HEK293 (cell line): ENCODE measurements at regions not wholly inside any gene's neighbourhood (a gene's known extent, or its start where the extent isn't known, plus 50 kb on each side); places are given as distances from the start of the nearest gene placed in this dataset.

Experiments
- CTCF ChIA-PET: fragments of 350-600 bp; formaldehyde crosslinking; extraction: SDS; loops from one replicate; lab custom pipeline; 2021; ENCODE audit warnings: antibody characterized with exemption; lab: Yijun Ruan, JAX
- POLR2A ChIA-PET: fragments of 300-600 bp; formaldehyde crosslinking; extraction: SDS; loops from one replicate; lab custom pipeline; 2020; ENCODE audit warnings: antibody characterized with exemption, inconsistent platforms; lab: Yijun Ruan, JAX
- H3K27ac ChIP-seq: fragments of 200-500 bp; sonication (Bioruptor generic); 2 replicates; pipeline ENCODE4 v1.5.1; 2014; ENCODE audit warnings: low read depth, low read length, control low read depth, inconsistent platforms; ENCODE audit errors: extremely low read depth
- H3K36me3 ChIP-seq, 2 experiments: fragments of 200-500 bp in 1 of 2; sonication (Bioruptor generic) in 1 of 2; 1 replicate in 1 of 2; 2 replicates in 1 of 2; pipeline ENCODE4 v1.5.1; 2014 to 2017; ENCODE audit warnings: inconsistent platforms in 2 of 2, low read length in 2 of 2; ENCODE audit not compliant: control insufficient read depth in 2 of 2, insufficient read depth in 1 of 2
- H3K4me1 ChIP-seq: fragments of 200-500 bp; sonication (Bioruptor generic); 2 replicates; pipeline ENCODE4 v1.5.1; 2014; ENCODE audit warnings: mild to moderate bottlenecking, low read length, inconsistent platforms; ENCODE audit not compliant: control insufficient read depth, insufficient read depth
- H3K4me3 ChIP-seq: 2 replicates; pipeline ENCODE4 v1.5.1; 2011; ENCODE audit warnings: low read depth, mild to moderate bottlenecking, control low read depth, low read length, moderate library complexity
- H3K9me3 ChIP-seq: fragments of 200-500 bp; sonication (Bioruptor generic); 2 replicates; pipeline ENCODE4 v1.5.1; 2014; ENCODE audit warnings: low read depth, low read length, inconsistent platforms; ENCODE audit not compliant: control insufficient read depth, insufficient read depth
- FEZF1 ChIP-seq: fragments of 450-650 bp; formaldehyde crosslinking; IDR thresholded peaks from 2 replicates; pipeline ENCODE4 v1.5.1; 2016; ENCODE audit warnings: missing biosample characterization, missing genetic modification characterization
- GFI1B ChIP-seq: fragments of 450-650 bp; formaldehyde crosslinking; IDR thresholded peaks from 2 replicates; pipeline ENCODE4 v1.5.1; 2016; ENCODE audit warnings: missing biosample characterization, missing genetic modification characterization
- HOXC10 ChIP-seq: sonication (generic); formaldehyde crosslinking; IDR thresholded peaks from 2 replicates; pipeline ENCODE4 v1.8.1; 2023; ENCODE audit warnings: mild to moderate bottlenecking, missing genetic modification reagents
- KLF17 ChIP-seq: fragments of 450-650 bp; formaldehyde crosslinking; IDR thresholded peaks from 2 replicates; pipeline ENCODE4 v1.5.1; 2016; ENCODE audit warnings: missing biosample characterization, missing genetic modification characterization
- PRDM10 ChIP-seq: fragments of 450-650 bp; formaldehyde crosslinking; IDR thresholded peaks from 2 replicates; pipeline ENCODE4 v1.5.1; 2016; ENCODE audit warnings: missing biosample characterization, missing genetic modification characterization
- RBAK ChIP-seq: fragments of 450-650 bp; formaldehyde crosslinking; IDR thresholded peaks from 2 replicates; pipeline ENCODE4 v1.5.1; 2016; ENCODE audit warnings: missing biosample characterization, missing genetic modification characterization
- YY1 ChIP-seq: fragments of 450-650 bp; formaldehyde crosslinking; IDR thresholded peaks from 2 replicates; pipeline ENCODE4 v1.5.1; 2018; ENCODE audit warnings: missing biosample characterization, missing genetic modification characterization
- ZBTB6 ChIP-seq: fragments of 450-650 bp; formaldehyde crosslinking; IDR thresholded peaks from 2 replicates; pipeline ENCODE4 v1.5.1; 2017; ENCODE audit warnings: missing biosample characterization, missing genetic modification characterization
- ZBTB8A ChIP-seq: fragments of 450-650 bp; formaldehyde crosslinking; IDR thresholded peaks from 2 replicates; pipeline ENCODE4 v1.5.1; 2016; ENCODE audit warnings: missing biosample characterization, missing genetic modification characterization
- ZFP41 ChIP-seq: fragments of 450-650 bp; formaldehyde crosslinking; IDR thresholded peaks from 2 replicates; pipeline ENCODE4 v1.5.1; 2016; ENCODE audit warnings: missing biosample characterization, missing genetic modification characterization, borderline replicate concordance
- ZNF133 ChIP-seq: fragments of 450-650 bp; formaldehyde crosslinking; IDR thresholded peaks from 2 replicates; pipeline ENCODE4 v1.5.1; 2016; ENCODE audit warnings: missing biosample characterization, missing genetic modification characterization
- ZNF157 ChIP-seq: fragments of 450-650 bp; formaldehyde crosslinking; IDR thresholded peaks from 2 replicates; pipeline ENCODE4 v1.5.1; 2016; ENCODE audit warnings: missing biosample characterization, missing genetic modification characterization
- ZNF211 ChIP-seq: fragments of 450-650 bp; formaldehyde crosslinking; IDR thresholded peaks from 2 replicates; pipeline ENCODE4 v1.5.1; 2016; ENCODE audit warnings: low read depth, missing biosample characterization, missing genetic modification characterization
- ZNF549 ChIP-seq: fragments of 450-650 bp; IDR thresholded peaks from 2 replicates; pipeline ENCODE4 v1.5.1; 2018; ENCODE audit warnings: missing biosample characterization, missing genetic modification characterization, mild to moderate bottlenecking, inconsistent platforms, moderate library complexity
- ZNF555 ChIP-seq: fragments of 450-650 bp; formaldehyde crosslinking; conservative IDR thresholded peaks from 2 replicates; pipeline ENCODE4 v1.5.1; 2017; ENCODE audit warnings: missing biosample characterization, mild to moderate bottlenecking, missing genetic modification characterization, inconsistent platforms
- ZNF558 ChIP-seq: fragments of 450-650 bp; formaldehyde crosslinking; IDR thresholded peaks from 2 replicates; pipeline ENCODE4 v1.5.1; 2016; ENCODE audit warnings: missing biosample characterization, missing genetic modification characterization
- ZNF560 ChIP-seq: fragments of 450-650 bp; formaldehyde crosslinking; IDR thresholded peaks from 2 replicates; pipeline ENCODE4 v1.5.1; 2017; ENCODE audit warnings: missing biosample characterization, missing genetic modification characterization, borderline replicate concordance
- ZNF585B ChIP-seq: fragments of 450-650 bp; formaldehyde crosslinking; IDR thresholded peaks from 2 replicates; pipeline ENCODE4 v1.5.1; 2016; ENCODE audit warnings: missing biosample characterization, missing genetic modification characterization
- ZNF639 ChIP-seq: fragments of 450-650 bp; formaldehyde crosslinking; IDR thresholded peaks from 2 replicates; pipeline ENCODE4 v1.5.1; 2016; ENCODE audit warnings: missing biosample characterization, missing genetic modification characterization
- ZNF660 ChIP-seq: fragments of 450-650 bp; IDR thresholded peaks from 2 replicates; pipeline ENCODE4 v1.5.1; 2018; ENCODE audit warnings: missing biosample characterization, mild to moderate bottlenecking, missing genetic modification characterization
- ZNF664 ChIP-seq: fragments of 450-650 bp; formaldehyde crosslinking; IDR thresholded peaks from 2 replicates; pipeline ENCODE4 v1.5.1; 2016; ENCODE audit warnings: missing biosample characterization, missing genetic modification characterization
- TF ChIP-seq, protein P1 (sequence below): sonication (generic); formaldehyde crosslinking; IDR thresholded peaks from 2 replicates; pipeline ENCODE4 v1.8.1; 2022; ENCODE audit warnings: mild to moderate bottlenecking, moderate library complexity, missing genetic modification reagents
- TF ChIP-seq, protein P2 (sequence below): fragments of 450-650 bp; formaldehyde crosslinking; IDR thresholded peaks from 2 replicates; pipeline ENCODE4 v1.5.1; 2016; ENCODE audit warnings: missing biosample characterization, missing genetic modification characterization
- TF ChIP-seq, protein P3 (sequence below): fragments of 450-650 bp; formaldehyde crosslinking; IDR thresholded peaks from 2 replicates; pipeline ENCODE4 v1.5.1; 2017; ENCODE audit warnings: missing biosample characterization, mild to moderate bottlenecking, missing genetic modification characterization, moderate library complexity
- TF ChIP-seq, protein P4 (sequence below): fragments of 450-650 bp; formaldehyde crosslinking; IDR thresholded peaks from 2 replicates; pipeline ENCODE4 v1.5.1; 2016; ENCODE audit warnings: missing biosample characterization, missing genetic modification characterization

- no peak overlapping the region for H3K27ac ChIP-seq
- POLR2A ChIA-PET, result no interaction called here
Measured at GRCh38 chr7:32253299-32253698, 183.1 kb upstream of the PDE1C start.

GRCh38 chr7:32251659-32252058 is 181.5 kb upstream of the PDE1C start:
- ChIA-PET POLR2A (interaction anchor here (0.6 kb wide), 1 partner anchor 24 kb away, joined by 3 read pairs; no protein-coding TSS in a partner anchor), CTCF (no interaction called here)
- H3K36me3 ChIP-seq, result no peaks in the 10 kb centered on the region
- no peak overlapping the region for H3K4me3 ChIP-seq
- no peaks in the 10 kb centered on the region for H3K9me3 ChIP-seq
- H3K4me1 ChIP-seq, result no peaks in the 10 kb centered on the region
- no peak for TF ChIP-seq ZNF585B (tag by site-specific recombination)
- TF ChIP-seq, protein P1, sequence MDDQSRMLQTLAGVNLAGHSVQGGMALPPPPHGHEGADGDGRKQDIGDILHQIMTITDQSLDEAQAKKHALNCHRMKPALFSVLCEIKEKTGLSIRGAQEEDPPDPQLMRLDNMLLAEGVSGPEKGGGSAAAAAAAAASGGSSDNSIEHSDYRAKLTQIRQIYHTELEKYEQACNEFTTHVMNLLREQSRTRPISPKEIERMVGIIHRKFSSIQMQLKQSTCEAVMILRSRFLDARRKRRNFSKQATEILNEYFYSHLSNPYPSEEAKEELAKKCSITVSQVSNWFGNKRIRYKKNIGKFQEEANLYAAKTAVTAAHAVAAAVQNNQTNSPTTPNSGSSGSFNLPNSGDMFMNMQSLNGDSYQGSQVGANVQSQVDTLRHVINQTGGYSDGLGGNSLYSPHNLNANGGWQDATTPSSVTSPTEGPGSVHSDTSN, result no peak
- no peak for TF ChIP-seq ZNF639 (tag by site-specific recombination)
- TF ChIP-seq ZNF211 (tag by site-specific recombination), result no peak
- TF ChIP-seq YY1 (tag by site-specific recombination), result no peak
- no peak for TF ChIP-seq ZNF549 (tag by site-specific recombination)
- TF ChIP-seq ZBTB8A (tag by site-specific recombination), result no peak
- TF ChIP-seq ZNF555 (tag by site-specific recombination), result no peak
- TF ChIP-seq PRDM10, result no peak
- no peak for TF ChIP-seq ZNF558 (tag by site-specific recombination)
- no peak for TF ChIP-seq RBAK
- TF ChIP-seq KLF17 (tag by site-specific recombination), result no peak
- no peak for TF ChIP-seq FEZF1 (tag by site-specific recombination)
- TF ChIP-seq ZNF157 (tag by site-specific recombination), result no peak
- no peak for TF ChIP-seq ZFP41 (tag by site-specific recombination)
- no peak for TF ChIP-seq GFI1B (tag by site-specific recombination)
- TF ChIP-seq ZBTB6 (tag by site-specific recombination), result no peak
- TF ChIP-seq, protein P2, sequence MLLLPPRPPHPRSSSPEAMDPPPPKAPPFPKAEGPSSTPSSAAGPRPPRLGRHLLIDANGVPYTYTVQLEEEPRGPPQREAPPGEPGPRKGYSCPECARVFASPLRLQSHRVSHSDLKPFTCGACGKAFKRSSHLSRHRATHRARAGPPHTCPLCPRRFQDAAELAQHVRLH (tag by site-specific recombination), result no peak
- TF ChIP-seq, all 188 proteins: peak for 0
- no peak overlapping the region for H3K27ac ChIP-seq

More at GRCh38 chr7:32253299-32253698, 183.1 kb upstream of the PDE1C start:
- no peaks in the 10 kb centered on the region for H3K36me3 ChIP-seq
- TF ChIP-seq, protein P3, sequence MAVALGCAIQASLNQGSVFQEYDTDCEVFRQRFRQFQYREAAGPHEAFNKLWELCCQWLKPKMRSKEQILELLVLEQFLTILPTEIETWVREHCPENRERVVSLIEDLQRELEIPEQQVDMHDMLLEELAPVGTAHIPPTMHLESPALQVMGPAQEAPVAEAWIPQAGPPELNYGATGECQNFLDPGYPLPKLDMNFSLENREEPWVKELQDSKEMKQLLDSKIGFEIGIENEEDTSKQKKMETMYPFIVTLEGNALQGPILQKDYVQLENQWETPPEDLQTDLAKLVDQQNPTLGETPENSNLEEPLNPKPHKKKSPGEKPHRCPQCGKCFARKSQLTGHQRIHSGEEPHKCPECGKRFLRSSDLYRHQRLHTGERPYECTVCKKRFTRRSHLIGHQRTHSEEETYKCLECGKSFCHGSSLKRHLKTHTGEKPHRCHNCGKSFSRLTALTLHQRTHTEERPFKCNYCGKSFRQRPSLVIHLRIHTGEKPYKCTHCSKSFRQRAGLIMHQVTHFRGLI, result no peak
- TF ChIP-seq ZNF133 (tag by site-specific recombination), result no peak
- no peak for TF ChIP-seq ZNF664 (tag by site-specific recombination)
- no peak for TF ChIP-seq ZNF660
- TF ChIP-seq ZNF560 (tag by site-specific recombination), result no peak
- TF ChIP-seq ZNF555 (tag by site-specific recombination), result no peak
- no peak for TF ChIP-seq HOXC10
- TF ChIP-seq, protein P4, sequence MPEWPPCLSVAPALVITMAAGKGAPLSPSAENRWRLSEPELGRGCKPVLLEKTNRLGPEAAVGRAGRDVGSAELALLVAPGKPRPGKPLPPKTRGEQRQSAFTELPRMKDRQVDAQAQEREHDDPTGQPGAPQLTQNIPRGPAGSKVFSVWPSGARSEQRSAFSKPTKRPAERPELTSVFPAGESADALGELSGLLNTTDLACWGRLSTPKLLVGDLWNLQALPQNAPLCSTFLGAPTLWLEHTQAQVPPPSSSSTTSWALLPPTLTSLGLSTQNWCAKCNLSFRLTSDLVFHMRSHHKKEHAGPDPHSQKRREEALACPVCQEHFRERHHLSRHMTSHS (tag by site-specific recombination), result no peak
- no peak overlapping the region for H3K4me3 ChIP-seq
- no peaks in the 10 kb centered on the region for H3K9me3 ChIP-seq
- CTCF ChIA-PET, result no interaction called here
- no peaks in the 10 kb centered on the region for H3K4me1 ChIP-seq
